NCI-H226 (cell line): ENCODE measurements at regions not wholly inside any gene's neighbourhood (a gene's known extent, or its start where the extent isn't known, plus 50 kb on each side); places are given as distances from the start of the nearest gene placed in this dataset.
"Not testable (repeated sequence)": the region's sequence is repeated elsewhere in the genome, so short reads cannot be mapped to it uniquely, and the experiment has no call there.

ENCODE experiments used
- DNase-seq: peaks from one replicate; pipeline ENCODE4 v3.0.0-alpha.2; 2015

DNA sequence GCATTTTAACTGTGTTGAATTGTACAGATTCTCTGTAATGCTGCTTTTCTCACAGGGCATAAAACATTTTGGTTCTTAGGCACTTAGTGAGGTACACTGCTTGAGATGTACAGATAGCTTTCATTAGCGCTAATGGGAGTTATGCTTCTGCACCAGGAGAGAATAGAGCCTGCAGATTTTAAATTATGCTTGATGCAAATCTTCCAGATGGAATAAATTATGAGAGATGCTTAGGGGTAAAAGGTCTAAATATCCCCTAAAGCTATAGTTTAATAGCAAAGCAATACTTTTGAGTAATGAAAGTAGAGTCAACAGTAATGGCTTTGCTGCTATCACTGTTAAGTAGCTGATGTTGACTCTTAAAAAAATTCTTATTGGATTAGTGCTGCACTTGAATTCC lies 248.9 kb downstream of the S1PR1 start:
- DNase-seq: no peak

DNA sequence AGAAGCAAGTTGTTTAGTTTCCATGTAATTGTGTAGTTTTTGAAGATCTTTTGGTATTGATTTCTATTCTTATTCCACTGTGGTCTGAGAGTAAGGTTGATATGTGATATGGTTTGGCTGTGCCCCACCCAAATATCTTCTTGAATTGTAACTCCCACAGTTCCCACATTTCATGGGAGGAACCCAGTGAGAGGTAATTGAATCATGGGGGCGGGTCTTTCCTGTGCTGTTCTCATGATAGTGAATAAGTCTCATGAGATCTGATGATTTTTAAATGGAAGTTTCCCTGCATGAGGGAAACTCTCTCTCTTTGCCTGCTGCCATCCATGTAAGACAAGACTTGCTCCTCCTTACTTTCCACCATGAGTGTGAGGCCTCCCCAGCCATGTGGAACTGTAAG lies 255.3 kb downstream of the S1PR1 start:
- not testable (repeated sequence) for DNase-seq

- DNase-seq: not testable (repeated sequence)
Observed at GRCh38 chr1:101493920-101494319, 257.1 kb downstream of the S1PR1 start.

DNA sequence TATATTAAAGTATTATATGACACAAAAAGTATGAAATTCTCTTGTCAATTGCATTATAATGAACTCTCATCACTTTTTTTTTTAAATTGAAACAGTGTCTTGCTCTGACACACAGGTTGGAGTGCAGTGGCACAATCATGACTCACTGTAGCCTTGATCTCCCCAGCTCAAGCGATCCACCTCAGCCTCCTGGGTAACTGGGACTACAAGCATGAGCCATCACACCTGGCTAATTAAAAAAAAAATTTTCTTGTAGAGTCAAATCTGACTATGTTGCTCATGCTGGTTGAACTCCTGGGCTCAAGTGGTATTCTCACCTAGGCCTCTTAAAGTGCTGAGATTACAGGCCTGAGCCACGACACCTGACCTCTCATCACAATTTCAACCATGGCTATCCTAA lies 259.3 kb downstream of the S1PR1 start:
- DNase-seq: no peak

- DNase-seq: no peak
Observed at GRCh38 chr1:101497881-101498559, 261.2 kb downstream of the S1PR1 start.

- DNase-seq: not testable (repeated sequence)
Observed at GRCh38 chr1:101504106-101504505, 267.3 kb downstream of the S1PR1 start.

GRCh38 chr1:101505240-101505639 lies 268.4 kb downstream of the S1PR1 start:
- not testable (repeated sequence) for DNase-seq

GRCh38 chr1:101506541-101507164 lies 269.8 kb downstream of the S1PR1 start:
- DNase-seq: no peak

DNA sequence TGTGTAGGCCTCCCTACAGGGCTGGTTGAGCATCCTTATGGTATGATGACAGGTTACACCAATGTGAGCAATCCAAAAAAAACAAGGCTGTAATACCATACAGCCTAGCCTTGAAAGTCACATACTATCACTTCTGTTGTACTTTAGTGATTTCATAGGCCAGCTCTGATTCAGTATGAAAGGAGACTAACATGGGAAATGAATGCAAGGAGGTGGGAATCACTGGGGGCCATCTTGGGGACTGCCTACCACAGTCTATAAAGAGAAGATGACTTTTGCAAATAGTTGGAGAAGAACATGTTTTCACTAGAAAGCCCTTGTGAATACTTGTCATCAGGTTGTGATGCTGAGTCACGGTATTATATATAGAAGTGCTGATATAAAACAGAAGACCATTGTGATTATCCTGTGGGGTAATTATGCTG lies 270.7 kb downstream of the S1PR1 start:
- DNase-seq: no peak

- DNase-seq: no peak
Observed at GRCh38 chr1:101508913-101509312, 272.1 kb downstream of the S1PR1 start.

DNA sequence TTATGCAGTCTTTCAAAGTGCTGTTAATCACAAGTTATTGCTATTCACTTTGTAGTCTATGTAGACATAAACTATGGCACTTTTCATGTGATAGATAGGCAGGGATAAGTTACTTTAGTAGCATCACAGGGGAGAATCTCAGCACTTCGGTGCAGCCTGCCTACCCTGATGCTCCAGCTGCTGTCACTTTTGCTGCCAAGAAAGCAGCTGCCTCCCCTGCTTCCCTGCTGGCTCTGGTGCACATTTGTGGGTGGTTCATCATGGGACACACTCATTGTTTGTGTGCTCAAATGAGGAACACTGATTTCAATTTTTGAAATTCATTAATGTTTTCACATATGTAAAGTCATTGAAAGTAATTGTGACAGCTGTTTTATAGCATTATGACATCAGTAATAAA lies 272.6 kb downstream of the S1PR1 start:
- no peak for DNase-seq

GRCh38 chr1:101511202-101511891 lies 274.5 kb downstream of the S1PR1 start:
- no peak for DNase-seq

DNA sequence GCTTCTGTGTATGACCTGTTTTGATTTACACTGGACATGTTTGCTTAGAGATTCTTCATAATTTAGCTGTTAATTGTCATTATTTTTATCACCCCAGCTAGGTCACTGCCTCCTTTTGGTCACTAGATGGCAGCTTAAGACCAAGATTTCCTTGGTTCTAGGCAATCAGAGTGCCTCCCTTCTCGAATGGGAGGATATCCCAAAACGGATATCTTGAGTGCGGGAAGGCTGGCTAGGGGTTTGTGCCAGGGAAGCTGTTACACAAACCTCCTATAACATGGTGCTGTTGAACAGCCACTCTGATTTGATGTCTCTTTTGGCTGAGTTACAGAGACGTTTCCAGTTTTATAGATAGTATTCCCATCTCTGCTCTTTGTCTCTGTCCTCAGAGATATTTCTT lies 283.5 kb downstream of the S1PR1 start:
- peak; percentile 9 for DNase-seq

DNA sequence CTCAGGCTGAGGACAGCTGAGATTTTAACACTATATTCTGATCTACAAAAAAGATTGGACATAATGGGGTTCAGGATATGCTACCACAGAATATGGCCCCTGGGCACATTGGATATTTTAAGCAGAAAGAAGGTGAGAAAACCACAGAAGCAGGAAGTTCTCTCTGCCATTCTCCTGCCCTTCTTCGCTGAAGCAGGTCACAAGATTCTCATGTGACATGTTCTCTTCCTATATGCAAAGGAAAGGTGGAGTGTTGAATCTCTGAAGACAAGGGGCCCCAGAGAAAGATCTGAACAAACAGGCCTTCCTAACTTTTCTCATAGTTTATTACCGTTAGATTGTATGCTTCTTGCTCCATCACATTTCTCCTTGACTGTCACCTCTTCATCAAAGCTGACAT lies 285.7 kb downstream of the S1PR1 start:
- DNase-seq: no peak

DNA sequence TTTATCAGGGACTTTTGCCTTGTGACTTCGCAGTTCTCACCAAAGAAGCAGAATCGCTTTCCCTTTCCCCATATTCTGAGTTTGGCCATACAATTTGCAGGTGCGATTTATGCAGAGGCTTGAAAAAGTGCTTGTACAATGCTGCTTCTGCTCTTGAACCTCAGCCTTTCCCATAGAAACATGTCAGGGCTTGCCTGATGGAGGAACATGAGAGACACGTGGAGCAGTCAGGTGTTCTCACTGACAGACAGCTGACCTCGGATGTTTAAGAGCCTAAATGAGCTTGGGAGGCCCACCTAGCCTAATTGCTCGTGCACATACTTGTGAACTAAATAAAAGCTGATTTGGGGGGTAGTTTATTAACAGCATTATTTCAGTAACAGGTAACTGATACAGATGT lies 290.0 kb downstream of the S1PR1 start:
- DNase-seq: no peak

DNA sequence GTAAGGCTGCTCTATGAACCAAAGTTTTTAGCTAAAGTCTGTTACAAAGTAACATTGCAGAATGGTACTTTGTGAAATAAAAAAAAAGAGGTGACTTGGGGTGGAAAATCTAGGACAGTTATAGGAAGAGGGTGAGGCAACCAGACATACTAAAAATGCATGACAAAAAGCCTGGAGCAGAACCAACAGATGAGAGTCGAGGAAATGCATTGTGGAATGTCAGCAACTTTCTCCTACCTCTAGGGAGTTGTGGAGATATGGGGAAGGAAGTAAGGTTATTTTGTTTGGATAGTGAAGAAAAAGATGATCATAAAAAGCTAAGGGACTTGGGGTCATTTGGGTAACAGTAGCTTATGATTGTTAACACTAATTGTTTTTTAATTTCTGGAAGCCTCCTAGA lies 295.6 kb downstream of the S1PR1 start:
- DNase-seq: no peak

DNA sequence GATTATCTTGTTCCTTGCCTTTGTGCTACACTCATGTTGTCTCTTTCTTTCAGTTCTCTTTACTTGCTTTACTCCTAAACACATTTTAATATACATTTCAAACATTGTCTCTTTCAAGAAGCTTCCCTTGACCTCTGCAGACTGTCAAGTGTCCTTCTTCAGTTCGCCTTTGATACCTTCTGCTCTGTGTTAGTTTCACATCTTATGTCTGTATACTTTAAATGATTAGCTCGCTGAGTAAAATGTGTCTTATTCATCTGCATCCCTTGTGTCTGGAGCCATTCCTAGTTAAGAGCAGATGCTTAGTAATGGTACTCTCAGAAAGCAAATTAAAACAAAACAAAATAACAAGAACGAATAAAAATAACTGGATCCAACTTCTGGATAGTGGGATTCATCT lies 303.3 kb downstream of the S1PR1 start:
- DNase-seq: no peak

DNA sequence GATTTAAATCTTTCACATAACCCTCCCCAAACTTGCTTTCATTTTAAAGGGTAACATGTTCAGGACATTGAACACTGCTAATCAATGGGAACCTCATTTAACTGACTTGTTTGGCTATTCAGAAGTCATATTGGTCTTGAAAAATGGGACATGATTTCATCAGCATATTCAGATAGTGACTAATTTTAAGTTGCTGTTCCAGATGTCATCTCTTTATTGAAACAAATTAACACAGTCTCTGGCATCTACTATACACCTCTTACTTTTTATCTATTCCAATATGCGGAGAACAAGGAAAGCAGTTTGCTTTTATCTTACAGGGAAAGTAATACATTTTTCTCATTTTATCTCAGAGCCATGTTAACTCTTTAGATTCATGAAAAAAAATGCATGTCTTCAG lies 310.1 kb downstream of the S1PR1 start:
- DNase-seq: no peak

DNA sequence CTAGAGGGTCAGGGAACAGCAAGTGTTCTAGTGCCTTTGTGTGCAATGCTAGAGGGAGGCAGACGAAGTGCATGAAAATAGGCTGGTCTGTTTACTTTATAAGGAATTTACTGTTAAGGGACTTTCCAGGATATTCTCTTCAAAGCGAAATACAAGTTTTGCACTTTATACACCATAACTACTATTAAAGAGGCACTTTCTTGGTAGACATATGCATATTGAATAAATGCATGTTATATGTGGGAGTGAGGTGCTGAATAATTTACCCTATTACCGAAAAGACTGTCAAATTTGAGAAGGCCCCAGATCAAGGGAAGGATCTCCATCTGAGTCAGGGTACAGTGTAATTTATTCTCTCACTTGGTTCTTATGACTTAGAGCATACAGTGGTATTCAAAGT lies 310.5 kb downstream of the S1PR1 start:
- DNase-seq: no peak

DNA sequence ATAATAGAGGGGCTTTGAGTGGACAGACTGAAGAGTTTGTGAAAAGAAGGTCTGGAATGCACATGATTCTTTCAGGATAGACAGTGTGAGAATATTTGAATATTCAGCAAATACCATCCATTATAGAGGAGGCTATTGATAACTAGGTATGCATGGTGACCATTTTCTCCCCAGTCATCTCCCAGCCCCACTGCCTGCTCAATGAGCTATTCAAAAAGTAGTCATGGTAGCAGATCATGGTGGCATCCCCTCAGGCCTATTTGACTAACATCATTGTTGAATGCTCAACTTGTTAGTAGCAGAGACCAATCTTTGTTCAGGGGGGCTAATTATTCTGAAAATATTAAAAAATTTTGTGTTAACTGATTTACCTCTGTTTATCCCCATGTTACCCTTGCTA lies 311.6 kb downstream of the S1PR1 start:
- DNase-seq: no peak

DNA sequence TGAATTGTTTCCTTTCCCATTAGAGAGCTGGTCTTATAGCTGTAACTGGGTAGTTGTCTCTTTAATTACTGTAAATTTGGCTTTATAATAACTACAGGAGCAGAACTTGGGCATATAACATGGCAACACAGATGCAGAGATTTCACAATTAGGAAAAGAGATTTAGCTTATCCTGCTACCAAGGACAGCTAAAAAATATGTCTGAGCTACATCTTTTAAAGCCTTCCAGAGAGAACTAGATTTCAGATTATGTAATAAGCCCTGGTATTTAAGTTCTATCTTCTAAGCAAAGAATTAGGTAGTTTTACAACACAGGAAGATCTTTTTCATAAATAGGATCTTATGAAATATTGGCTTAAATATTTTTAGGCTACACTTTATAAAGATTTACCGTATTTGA lies 313.8 kb downstream of the S1PR1 start:
- DNase-seq: no peak

GRCh38 chr1:101566883-101567538 lies 330.2 kb downstream of the S1PR1 start:
- no peak for DNase-seq

GRCh38 chr1:101567582-101568189 lies 330.9 kb downstream of the S1PR1 start:
- no peak for DNase-seq
